CD4-positive, CD25-positive, alpha-beta regulatory T cell (primary cell): ENCODE measurements at regions not wholly inside any gene's neighbourhood (a gene's known extent, or its start where the extent isn't known, plus 50 kb on each side); places are given as distances from the start of the nearest gene placed in this dataset.

ENCODE experiments used
- ATAC-seq, 2 donors: fragments of 150-1000 bp; cut with Tn5 transposase; one replicate each; pipeline ENCODE4 v1.10.0; 2021; ENCODE audit warnings: low read depth in 2 of 2, moderate number of reproducible peaks in 2 of 2, moderate library complexity in 1 of 2
- DNase-seq, 3 donors: peaks; one replicate each; pipeline versions ENCODE4 v3.0.0 to v3.0.0-alpha.2; 2012 to 2022; ENCODE audit warnings: mixed read lengths in 1 of 3
- H3K27ac ChIP-seq: one replicate; pipeline ENCODE4 v1.7.0; 2013; ENCODE audit warnings: mild to moderate bottlenecking, low read length; ENCODE audit not compliant: insufficient read depth, poor library complexity, severe bottlenecking
- H3K27me3 ChIP-seq: one replicate; pipeline ENCODE4 v1.7.0; 2013; ENCODE audit warnings: low read length; ENCODE audit not compliant: control insufficient read depth, insufficient read depth
- H3K36me3 ChIP-seq: one replicate; pipeline ENCODE4 v1.7.0; 2013; ENCODE audit warnings: mild to moderate bottlenecking, low read length, moderate library complexity; ENCODE audit not compliant: control insufficient read depth, insufficient read depth
- H3K4me1 ChIP-seq: 2 replicates; pipeline ENCODE4 v1.7.0; 2013; ENCODE audit warnings: mild to moderate bottlenecking, low read length; ENCODE audit not compliant: insufficient read depth, control insufficient read depth, poor library complexity, severe bottlenecking
- H3K4me3 ChIP-seq: one replicate; pipeline ENCODE4 v1.7.0; 2013; ENCODE audit warnings: low read depth, mild to moderate bottlenecking, low read length, moderate library complexity
- H3K9me3 ChIP-seq, 2 experiments: 1 replicate in 1 of 2; 2 replicates in 1 of 2; pipeline ENCODE4 v1.7.0; 2013; ENCODE audit warnings: low read length in 2 of 2, mild to moderate bottlenecking in 1 of 2, moderate library complexity in 1 of 2; ENCODE audit not compliant: control insufficient read depth in 2 of 2
- H3K27ac Mint-ChIP-seq, 3 donors: one replicate each; pipeline ENCODE4 v1.8.0; 2020 to 2022; ENCODE audit warnings: mild to moderate bottlenecking in 3 of 3, mixed read lengths in 3 of 3, moderate library complexity in 2 of 3
- H3K27me3 Mint-ChIP-seq: one replicate; pipeline ENCODE4 v1.8.0; 2022; ENCODE audit warnings: mild to moderate bottlenecking, mixed read lengths
- H3K36me3 Mint-ChIP-seq: one replicate; pipeline ENCODE4 v1.8.0; 2020; ENCODE audit warnings: mixed read lengths
- H3K4me1 Mint-ChIP-seq, 4 donors: one replicate each; pipeline ENCODE4 v1.8.0; 2020 to 2022; ENCODE audit warnings: mixed read lengths in 4 of 4, mild to moderate bottlenecking in 1 of 4
- H3K4me3 Mint-ChIP-seq, 4 donors: one replicate each; pipeline ENCODE4 v1.8.0; 2020 to 2022; ENCODE audit warnings: mild to moderate bottlenecking in 4 of 4, mixed read lengths in 4 of 4, moderate library complexity in 3 of 4
- H3K9me3 Mint-ChIP-seq, 7 donors: one replicate each; pipeline ENCODE4 v1.8.0; 2020 to 2022; ENCODE audit warnings: mixed read lengths in 7 of 7, mild to moderate bottlenecking in 3 of 7, moderate library complexity in 2 of 7

- no peaks in the 10 kb centered on the region for H3K4me1 ChIP-seq
- H3K36me3 Mint-ChIP-seq, result no peaks in the 10 kb centered on the region
- no peaks in the 10 kb centered on the region for H3K36me3 ChIP-seq
- no peaks in the 10 kb centered on the region for H3K27me3 ChIP-seq
- no peak overlapping the region for H3K4me3 ChIP-seq
- no peaks in the 10 kb centered on the region for H3K27me3 Mint-ChIP-seq
- no peak for ATAC-seq
- H3K9me3 ChIP-seq, result no peaks in the 10 kb centered on the region
- H3K4me3 Mint-ChIP-seq, result no peak overlapping the region
- H3K9me3 Mint-ChIP-seq, result peaks cover 5 to 25% (median 8%) of the 10 kb centered on the region in 7 donors
- H3K27ac Mint-ChIP-seq, result no peak overlapping the region
- H3K27ac ChIP-seq, result no peak overlapping the region
- no peak for DNase-seq
- no peaks in the 10 kb centered on the region for H3K4me1 Mint-ChIP-seq
Observed at GRCh38 chr6:165008971-165009370, 300.4 kb downstream of the C6orf118 start.

DNA sequence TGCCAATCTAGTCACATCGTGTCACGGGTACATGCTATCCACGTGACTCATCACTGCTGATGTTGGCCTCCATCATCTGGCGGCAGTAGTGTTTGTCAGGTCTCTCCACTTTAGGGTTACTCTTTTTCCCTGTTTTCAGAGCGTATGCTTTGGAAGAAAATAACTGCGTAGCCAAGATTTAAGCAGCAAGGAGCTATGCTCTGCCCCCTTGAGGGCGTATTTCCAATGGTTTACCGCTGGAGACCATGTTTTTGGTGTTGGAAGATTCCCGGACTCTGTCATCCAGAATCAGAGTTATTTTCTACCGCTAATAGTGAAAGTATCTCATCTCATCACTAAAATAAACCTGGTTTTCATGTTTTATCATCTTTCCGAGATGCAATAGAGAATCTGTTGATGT is 306.5 kb downstream of the C6orf118 start:
- no peaks in the 10 kb centered on the region for H3K4me1 Mint-ChIP-seq
- Histone ChIP-seq H3K27me3 (no peaks in the 10 kb centered on the region), H3K4me1 (no peaks in the 10 kb centered on the region), H3K36me3 (no peaks in the 10 kb centered on the region), H3K9me3 (peaks cover 0 to 8% of the 10 kb centered on the region in 2 experiments), H3K27ac (no peak overlapping the region), H3K4me3 (no peak overlapping the region)
- ATAC-seq (no peak), DNase-seq (no peak)
- H3K27ac Mint-ChIP-seq, result no peak overlapping the region
- H3K4me3 Mint-ChIP-seq, result no peak overlapping the region
- H3K27me3 Mint-ChIP-seq, result no peaks in the 10 kb centered on the region
- peaks cover 0 to 17% (median 8%) of the 10 kb centered on the region in 7 donors for H3K9me3 Mint-ChIP-seq
- H3K36me3 Mint-ChIP-seq, result no peaks in the 10 kb centered on the region

GRCh38 chr6:165002358-165002757 is 307.0 kb downstream of the C6orf118 start:
- Mint-ChIP-seq H3K4me3 (no peak overlapping the region), H3K27me3 (no peaks in the 10 kb centered on the region), H3K9me3 (peaks cover 0 to 16% (median 7%) of the 10 kb centered on the region in 7 donors), H3K27ac (no peak overlapping the region), H3K36me3 (no peaks in the 10 kb centered on the region), H3K4me1 (no peaks in the 10 kb centered on the region)
- ATAC-seq (no peak), DNase-seq (no peak)
- Histone ChIP-seq H3K4me3 (no peak overlapping the region), H3K4me1 (no peaks in the 10 kb centered on the region), H3K9me3 (peaks cover 0 to 8% of the 10 kb centered on the region in 2 experiments), H3K27ac (no peak overlapping the region), H3K27me3 (no peaks in the 10 kb centered on the region), H3K36me3 (no peaks in the 10 kb centered on the region)

GRCh38 chr6:165001502-165002157 is 307.8 kb downstream of the C6orf118 start:
- Histone ChIP-seq H3K9me3 (peaks cover 0 to 8% of the 10 kb centered on the region in 2 experiments), H3K36me3 (no peaks in the 10 kb centered on the region), H3K27me3 (no peaks in the 10 kb centered on the region), H3K4me1 (no peaks in the 10 kb centered on the region), H3K27ac (no peak overlapping the region), H3K4me3 (no peak overlapping the region)
- Mint-ChIP-seq H3K9me3 (peaks cover 0 to 16% (median 9%) of the 10 kb centered on the region in 7 donors), H3K27me3 (no peaks in the 10 kb centered on the region), H3K27ac (no peak overlapping the region), H3K4me1 (no peaks in the 10 kb centered on the region), H3K4me3 (no peak overlapping the region), H3K36me3 (no peaks in the 10 kb centered on the region)
- DNase-seq (no peak), ATAC-seq (no peak)

- H3K27me3 Mint-ChIP-seq, result no peaks in the 10 kb centered on the region
- no peaks in the 10 kb centered on the region for H3K36me3 ChIP-seq
- no peaks in the 10 kb centered on the region for H3K36me3 Mint-ChIP-seq
- ATAC-seq (no peak), DNase-seq (no peak)
- peaks cover 2 to 8% of the 10 kb centered on the region in 2 experiments for H3K9me3 ChIP-seq
- H3K4me1 Mint-ChIP-seq, result no peaks in the 10 kb centered on the region
- H3K27me3 ChIP-seq, result no peaks in the 10 kb centered on the region
- H3K27ac Mint-ChIP-seq, result no peak overlapping the region
- H3K9me3 Mint-ChIP-seq, result peaks cover 0 to 17% (median 7%) of the 10 kb centered on the region in 7 donors
- H3K4me3 ChIP-seq, result no peak overlapping the region
- no peaks in the 10 kb centered on the region for H3K4me1 ChIP-seq
- H3K4me3 Mint-ChIP-seq, result no peak overlapping the region
- no peak overlapping the region for H3K27ac ChIP-seq
Observed at GRCh38 chr6:164998297-164998696, 311.1 kb downstream of the C6orf118 start.

GRCh38 chr6:164996838-164997237 is 312.6 kb downstream of the C6orf118 start:
- peaks cover 0 to 16% (median 9%) of the 10 kb centered on the region in 7 donors for H3K9me3 Mint-ChIP-seq
- H3K4me3 ChIP-seq, result no peak overlapping the region
- H3K4me1 ChIP-seq, result no peaks in the 10 kb centered on the region
- H3K36me3 ChIP-seq, result no peaks in the 10 kb centered on the region
- ATAC-seq (no peak), DNase-seq (no peak)
- H3K27ac Mint-ChIP-seq, result no peak overlapping the region
- peaks cover 2 to 3% of the 10 kb centered on the region in 2 experiments for H3K9me3 ChIP-seq
- no peaks in the 10 kb centered on the region for H3K27me3 Mint-ChIP-seq
- H3K27me3 ChIP-seq, result no peaks in the 10 kb centered on the region
- no peak overlapping the region for H3K4me3 Mint-ChIP-seq
- H3K4me1 Mint-ChIP-seq, result no peaks in the 10 kb centered on the region
- no peak overlapping the region for H3K27ac ChIP-seq
- H3K36me3 Mint-ChIP-seq, result no peaks in the 10 kb centered on the region

GRCh38 chr6:164991573-164991972 is 317.8 kb downstream of the C6orf118 start:
- Histone ChIP-seq H3K4me1 (no peaks in the 10 kb centered on the region), H3K27ac (no peak overlapping the region), H3K9me3 (peaks cover 0 to 2% of the 10 kb centered on the region in 2 experiments), H3K4me3 (no peak overlapping the region), H3K36me3 (no peaks in the 10 kb centered on the region), H3K27me3 (no peaks in the 10 kb centered on the region)
- Mint-ChIP-seq H3K36me3 (no peaks in the 10 kb centered on the region), H3K4me3 (no peak overlapping the region), H3K27me3 (no peaks in the 10 kb centered on the region), H3K4me1 (no peaks in the 10 kb centered on the region), H3K9me3 (peaks cover 0 to 17% (median 7%) of the 10 kb centered on the region in 7 donors), H3K27ac (no peak overlapping the region)
- ATAC-seq (no peak), DNase-seq (no peak)

- Mint-ChIP-seq H3K4me1 (no peaks in the 10 kb centered on the region), H3K27ac (no peak overlapping the region), H3K36me3 (no peaks in the 10 kb centered on the region), H3K4me3 (no peak overlapping the region), H3K9me3 (peaks cover 0 to 17% (median 6%) of the 10 kb centered on the region in 7 donors), H3K27me3 (no peaks in the 10 kb centered on the region)
- Histone ChIP-seq H3K27me3 (no peaks in the 10 kb centered on the region), H3K9me3 (peaks cover 0 to 2% of the 10 kb centered on the region in 2 experiments), H3K36me3 (no peaks in the 10 kb centered on the region), H3K27ac (no peak overlapping the region), H3K4me1 (no peaks in the 10 kb centered on the region), H3K4me3 (no peak overlapping the region)
- DNase-seq (no peak), ATAC-seq (no peak)
Observed at GRCh38 chr6:164990901-164991300, 318.5 kb downstream of the C6orf118 start.
